ENCODE measurements at regions not wholly inside any gene's neighbourhood (a gene's known extent, or its start where the extent isn't known, plus 50 kb on each side); places are given as distances from the start of the nearest gene placed in this dataset.
"Not testable (repeated sequence)": the region's sequence is repeated elsewhere in the genome, so short reads cannot be mapped to it uniquely, and the experiment has no call there.

DNA sequence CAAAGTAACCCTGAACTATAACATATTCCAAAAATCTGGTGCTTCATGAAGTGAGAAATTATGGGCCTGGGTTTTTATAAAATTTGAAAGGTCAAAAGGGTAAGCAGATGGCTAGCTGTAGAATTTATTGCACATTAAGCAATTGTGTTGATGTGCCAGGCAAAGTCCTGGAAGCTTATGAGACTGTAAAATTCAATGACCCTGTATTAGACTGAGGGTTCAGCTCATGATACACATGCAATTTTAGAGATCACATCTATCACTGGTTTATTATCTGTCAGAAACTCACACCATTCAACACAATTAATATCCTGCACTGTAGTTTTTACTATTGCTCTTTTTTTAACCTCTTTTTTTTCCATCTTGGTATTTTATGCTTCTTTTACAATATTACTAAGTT is 1162.6 kb upstream of the SLC39A10 start:
- DNase-seq, result no peak

DNA sequence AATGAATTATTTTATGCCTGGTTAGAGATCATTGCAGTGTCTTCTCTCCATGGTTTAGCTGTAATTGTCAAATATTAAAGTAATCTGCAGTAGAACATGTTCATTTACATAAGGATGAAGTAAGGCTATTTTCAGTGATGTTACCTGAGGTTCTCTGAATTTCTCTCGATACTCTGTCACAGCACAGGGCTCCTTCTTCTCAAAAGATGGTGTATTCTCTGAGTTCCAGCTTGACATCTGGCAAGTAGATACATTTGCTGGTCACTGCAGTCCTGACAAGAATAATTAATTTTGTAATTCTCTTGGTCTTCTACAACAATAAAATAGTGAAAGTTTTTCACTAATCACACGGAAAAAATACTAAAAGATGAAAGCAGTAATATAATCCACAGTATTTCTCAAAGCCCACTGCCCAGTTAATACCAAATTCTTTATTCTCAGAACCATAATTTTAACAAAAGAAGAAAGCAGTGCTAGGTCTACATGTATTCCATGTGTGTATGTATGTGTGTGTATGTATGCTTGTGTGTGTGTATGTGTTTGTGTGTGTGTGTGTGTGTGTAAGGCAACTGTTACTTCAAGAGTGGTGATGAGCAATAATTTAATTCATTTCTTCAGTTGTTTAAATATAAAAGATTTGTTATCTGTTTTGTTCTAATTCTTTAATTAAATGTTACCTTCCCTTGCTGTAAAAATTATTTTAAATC is 1165.5 kb upstream of the SLC39A10 start:
- no peak for DNase-seq

DNA sequence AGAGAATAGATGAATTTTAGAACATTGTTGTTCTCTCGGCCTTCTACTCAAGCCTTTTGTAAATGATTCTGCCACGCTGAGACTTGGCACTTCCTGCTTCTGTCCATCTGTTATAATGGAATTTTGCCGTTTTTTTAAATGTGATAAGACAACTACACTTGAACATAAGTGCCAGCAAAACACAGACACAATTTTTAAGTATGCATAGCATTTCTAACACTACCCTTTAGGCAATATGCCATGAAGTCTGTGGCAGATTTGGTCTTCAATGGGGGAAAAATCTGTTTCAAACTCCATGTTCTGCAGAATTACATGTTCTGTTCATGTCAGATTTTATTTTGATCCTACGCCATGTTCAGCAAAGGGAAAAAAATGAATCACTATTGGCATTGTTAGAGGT is 1170.7 kb upstream of the SLC39A10 start:
- DNase-seq, result no peak

DNA sequence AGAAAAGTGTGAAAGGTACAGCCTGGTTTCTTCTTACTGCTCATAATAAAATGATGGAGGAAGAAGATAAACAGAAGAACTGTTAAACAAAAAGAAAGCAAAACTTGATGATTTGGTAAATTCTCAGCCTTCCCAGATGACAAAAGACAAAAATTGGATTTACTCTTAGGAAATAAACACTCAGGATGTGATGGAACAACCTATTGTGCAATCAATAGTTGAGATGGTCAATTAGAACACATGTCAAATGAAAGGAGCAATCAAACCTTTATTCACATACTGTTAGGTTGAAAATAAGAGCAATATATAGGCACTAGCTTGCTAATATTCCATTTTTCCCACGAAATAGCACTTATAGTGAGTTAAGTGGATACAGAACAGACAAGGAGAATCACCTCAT is 1174.0 kb upstream of the SLC39A10 start:
- DNase-seq, result no peak

GRCh38 chr2:194465641-194466040 is 1191.4 kb upstream of the SLC39A10 start:
- DNase-seq, result no peak

DNA sequence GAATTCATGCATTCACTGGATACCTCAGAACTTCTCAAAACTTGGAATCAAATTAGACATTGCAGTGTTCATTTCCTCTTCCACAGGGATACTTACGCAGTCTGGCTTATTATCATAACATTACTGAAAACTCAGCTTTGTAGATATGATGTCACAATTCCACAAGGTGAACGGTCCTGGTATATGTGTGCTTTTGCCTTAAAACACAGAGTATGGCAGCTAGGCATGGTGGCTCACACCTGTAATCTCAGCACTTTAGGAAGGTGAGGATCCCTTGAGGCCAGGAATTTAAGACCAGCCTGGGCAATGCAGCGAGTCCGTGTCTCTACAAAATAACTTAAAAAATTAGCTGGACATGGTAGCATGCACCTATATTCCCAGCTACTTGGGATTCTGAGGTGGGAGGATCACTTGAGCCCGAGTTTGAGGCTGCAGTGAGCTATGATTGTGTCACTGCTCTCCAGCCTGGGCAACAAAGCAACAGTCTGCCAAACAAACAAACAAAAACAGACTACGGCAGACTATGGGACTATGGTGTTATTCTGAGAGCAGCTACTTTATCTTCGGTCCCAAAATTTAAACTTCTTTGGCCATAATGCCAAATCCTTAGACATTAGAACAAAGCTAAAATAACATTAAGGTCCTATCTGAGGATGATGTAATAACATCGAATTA is 1191.9 kb upstream of the SLC39A10 start:
- DNase-seq, result no peak

GRCh38 chr2:194462883-194463282 is 1194.1 kb upstream of the SLC39A10 start:
- not testable (repeated sequence) for DNase-seq

GRCh38 chr2:194455358-194455757 is 1201.7 kb upstream of the SLC39A10 start:
- no peak for DNase-seq

- DNase-seq, result no peak
Measured at GRCh38 chr2:194452504-194452903, 1204.5 kb upstream of the SLC39A10 start.

- no peak for DNase-seq
Measured at GRCh38 chr2:194445226-194445625, 1211.8 kb upstream of the SLC39A10 start.

GRCh38 chr2:194443926-194444325 is 1213.1 kb upstream of the SLC39A10 start:
- no peak for DNase-seq

GRCh38 chr2:194424683-194425209 is 1232.3 kb upstream of the SLC39A10 start:
- DNase-seq, result no peak

DNA sequence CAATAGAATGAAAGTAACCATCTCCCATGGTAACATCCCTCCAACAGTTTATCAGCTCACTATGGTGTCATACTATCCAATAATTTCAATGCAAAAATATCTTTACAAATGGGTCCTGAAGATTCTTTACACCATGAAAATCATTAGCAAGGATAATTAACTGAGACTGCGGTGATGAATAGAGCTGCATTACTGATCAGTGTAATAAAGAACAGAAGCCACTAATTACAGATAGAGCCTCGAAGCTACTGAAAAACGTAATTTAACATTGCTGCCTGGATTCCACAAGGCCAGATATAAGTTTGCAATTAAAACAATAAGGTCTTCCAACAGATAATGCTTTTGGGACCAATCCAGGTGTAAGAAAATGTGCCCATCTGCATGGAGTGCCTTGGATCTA is 1245.8 kb upstream of the SLC39A10 start:
- no peak for DNase-seq

- no peak for DNase-seq
Measured at GRCh38 chr2:194395818-194396217, 1261.2 kb upstream of the SLC39A10 start.

DNA sequence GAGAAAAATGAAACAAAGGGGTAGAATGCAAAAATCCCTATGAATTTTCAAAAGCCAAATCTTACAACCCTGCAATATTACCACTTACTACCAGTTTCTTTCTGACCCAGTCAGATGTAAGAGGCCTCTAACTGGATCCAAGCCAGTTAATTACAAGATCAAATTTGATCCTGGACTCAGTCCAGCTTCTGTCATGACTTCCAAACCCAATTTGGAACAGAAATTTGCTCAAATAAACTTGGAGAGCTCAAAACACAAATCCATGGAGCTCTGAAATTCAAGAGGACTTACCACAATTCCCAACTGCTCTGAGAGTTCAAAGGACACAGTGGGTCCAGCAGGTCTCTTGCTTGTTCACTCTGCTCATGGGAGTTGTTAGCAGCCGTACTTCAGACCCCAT is 1271.7 kb upstream of the SLC39A10 start:
- DNase-seq, result no peak

DNA sequence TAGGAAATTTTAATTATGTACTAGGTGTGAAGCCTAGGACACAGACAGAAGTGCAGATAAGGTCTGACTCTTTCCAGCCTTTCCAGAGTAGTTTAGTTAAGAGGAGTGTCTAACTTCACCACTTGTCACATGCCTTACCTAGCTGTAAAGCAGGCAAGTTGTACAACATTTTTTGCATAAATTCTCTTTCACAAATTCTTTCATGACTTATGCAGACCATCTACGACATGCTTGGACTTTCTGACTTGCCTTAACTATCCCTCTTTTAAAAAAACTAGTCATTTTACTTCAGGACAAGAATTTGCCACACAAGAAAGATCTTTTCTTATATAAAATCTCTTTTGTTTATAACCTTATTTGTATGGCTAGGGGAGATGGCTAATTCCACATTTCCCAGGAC is 1273.6 kb upstream of the SLC39A10 start:
- no peak for DNase-seq

DNA sequence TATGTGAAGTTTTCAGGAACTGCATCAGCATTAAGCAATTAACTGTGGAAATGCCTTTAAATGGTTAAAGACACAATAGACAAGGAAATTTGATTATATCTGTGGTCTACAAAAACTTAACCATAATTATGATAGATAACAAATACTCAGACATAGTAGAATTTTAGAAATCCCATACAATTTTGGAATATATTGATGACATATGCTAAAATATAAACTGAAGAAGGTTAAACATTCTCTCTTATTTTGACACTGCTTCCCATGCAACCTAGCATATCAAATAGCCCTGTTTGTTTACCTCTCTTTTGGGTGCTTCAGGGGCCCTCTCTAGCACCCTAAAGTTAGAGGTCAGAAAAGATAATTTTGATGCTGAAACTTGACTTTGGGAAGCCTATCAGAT is 1274.8 kb upstream of the SLC39A10 start:
- DNase-seq, result no peak

- no peak for DNase-seq
Measured at GRCh38 chr2:194380011-194380410, 1277.0 kb upstream of the SLC39A10 start.

GRCh38 chr2:194367390-194367789 is 1289.6 kb upstream of the SLC39A10 start:
- peak; percentile 5 for DNase-seq

DNA sequence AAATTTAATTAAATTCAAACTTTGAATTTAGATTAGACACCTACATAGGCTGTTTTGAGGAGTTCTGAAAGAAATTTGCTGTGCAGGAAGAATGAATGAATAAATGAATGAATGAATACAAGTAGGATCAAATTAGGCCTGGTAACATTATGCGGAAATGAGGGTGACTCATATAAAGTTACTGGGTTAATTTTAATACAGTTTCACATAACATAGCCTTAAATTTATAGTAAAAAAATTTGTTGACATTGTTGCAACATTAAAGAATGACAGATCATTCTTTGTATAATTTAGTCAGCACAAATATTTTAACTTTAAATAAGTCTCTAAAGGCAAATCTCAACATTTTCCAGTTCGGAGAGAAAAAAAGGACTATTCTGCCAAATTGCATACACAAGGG is 1293.1 kb upstream of the SLC39A10 start:
- no peak for DNase-seq

DNA sequence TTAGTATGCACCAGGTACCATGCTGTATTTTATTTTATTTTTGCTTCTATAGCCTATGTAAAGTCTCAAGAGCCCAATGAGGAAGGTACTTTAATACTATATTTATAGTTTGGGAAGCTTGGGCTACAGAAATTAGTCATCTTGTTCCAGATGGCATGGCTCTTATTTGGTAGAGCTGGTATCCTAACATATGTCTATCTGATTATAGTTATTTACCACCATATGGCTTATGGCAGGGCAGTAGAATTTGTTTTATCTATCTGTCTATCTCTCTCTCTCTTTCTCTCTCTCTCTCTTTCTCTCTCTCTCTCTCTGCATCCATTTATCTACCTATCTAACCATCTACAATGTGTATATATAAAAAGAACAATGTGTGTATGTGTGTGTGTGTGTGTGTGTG is 1293.7 kb upstream of the SLC39A10 start:
- no peak for DNase-seq

DNA sequence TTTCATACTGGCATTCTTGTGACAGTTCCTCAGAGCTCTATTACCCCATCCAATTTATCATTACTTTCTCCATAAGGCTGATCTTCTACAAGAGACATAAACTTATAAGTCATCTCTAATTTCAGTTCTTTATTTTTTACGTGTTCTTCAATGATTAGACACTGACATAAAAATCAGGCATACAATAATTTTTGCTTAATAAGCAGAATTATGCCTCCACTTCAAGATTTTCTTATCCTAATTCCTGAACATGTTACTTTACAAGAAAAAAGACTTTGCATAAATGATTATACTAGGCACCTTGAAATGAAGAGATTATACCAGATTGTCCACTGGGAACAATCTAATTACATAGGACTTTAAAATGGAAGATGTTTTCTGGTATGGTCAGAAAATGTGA is 1304.5 kb upstream of the SLC39A10 start:
- DNase-seq, result no peak

- DNase-seq, result no peak
Measured at GRCh38 chr2:194346193-194346592, 1310.8 kb upstream of the SLC39A10 start.

DNA sequence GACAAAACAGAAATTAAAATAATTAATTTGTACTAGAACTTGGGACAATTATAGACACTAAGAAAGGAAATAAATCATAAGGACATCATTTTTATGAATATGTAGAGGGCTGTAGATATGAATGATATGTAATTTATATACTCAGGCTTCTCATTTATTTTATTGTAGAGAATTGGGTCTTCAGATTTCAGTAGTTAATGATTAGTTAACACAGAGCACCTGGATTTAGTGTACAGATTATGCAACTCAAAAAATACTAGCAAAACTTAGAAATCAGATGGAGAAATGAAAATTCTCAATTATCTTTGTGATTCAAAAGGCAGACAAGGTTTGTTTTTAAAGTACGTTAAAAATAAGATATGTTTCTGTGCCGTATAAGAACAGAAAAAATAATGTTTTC is 1311.7 kb upstream of the SLC39A10 start:
- DNase-seq, result no peak

Measured in fibroblast of skin of back (primary cell).